Renal pelvis (tissue), 1 donor: ENCODE measurements at regions not wholly inside any gene's neighbourhood (a gene's known extent, or its start where the extent isn't known, plus 50 kb on each side); places are given as distances from the start of the nearest gene placed in this dataset.

Experiments
- DNase-seq: peaks from one replicate; pipeline ENCODE4 v3.0.0-alpha.2; 2013

DNA sequence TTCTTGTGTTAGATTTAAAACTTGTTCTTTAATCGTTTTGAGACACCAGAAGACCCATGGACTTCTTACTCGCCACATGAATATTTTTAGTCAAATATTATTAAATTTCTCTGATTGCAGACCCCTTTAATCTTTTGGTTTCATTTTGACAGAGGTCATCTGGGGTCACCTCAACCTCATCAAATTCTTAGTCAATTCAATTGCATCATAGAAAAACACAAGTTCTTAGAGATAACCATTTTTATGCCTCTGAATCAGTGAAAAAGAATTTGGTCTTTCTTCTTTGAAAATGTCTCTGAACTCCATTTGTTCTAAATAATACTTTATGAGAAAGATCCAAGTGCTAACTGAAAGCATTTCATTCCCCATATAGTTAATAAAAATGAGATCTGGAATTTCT lies 55.2 kb upstream of the CBLN4 start:
- DNase-seq = no peak

DNA sequence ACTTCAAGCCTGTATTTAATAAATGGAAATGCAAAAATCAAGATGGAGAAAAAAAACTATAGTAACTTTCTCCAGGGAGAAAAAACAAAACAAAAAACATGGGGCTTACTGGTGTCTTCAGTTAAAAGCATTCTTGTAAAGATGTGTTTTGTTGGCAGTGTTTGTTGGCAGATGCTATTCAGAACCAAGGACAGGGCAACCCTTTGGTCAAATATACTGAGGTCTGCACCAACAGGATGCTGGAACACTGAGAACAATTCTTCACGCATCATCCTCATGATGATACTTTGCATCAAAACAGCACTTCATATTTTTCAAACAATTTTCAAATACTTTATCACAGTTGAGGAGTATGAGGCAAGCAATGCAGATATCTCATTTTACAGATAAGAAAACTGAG lies 63.7 kb upstream of the CBLN4 start:
- no peak for DNase-seq

DNA sequence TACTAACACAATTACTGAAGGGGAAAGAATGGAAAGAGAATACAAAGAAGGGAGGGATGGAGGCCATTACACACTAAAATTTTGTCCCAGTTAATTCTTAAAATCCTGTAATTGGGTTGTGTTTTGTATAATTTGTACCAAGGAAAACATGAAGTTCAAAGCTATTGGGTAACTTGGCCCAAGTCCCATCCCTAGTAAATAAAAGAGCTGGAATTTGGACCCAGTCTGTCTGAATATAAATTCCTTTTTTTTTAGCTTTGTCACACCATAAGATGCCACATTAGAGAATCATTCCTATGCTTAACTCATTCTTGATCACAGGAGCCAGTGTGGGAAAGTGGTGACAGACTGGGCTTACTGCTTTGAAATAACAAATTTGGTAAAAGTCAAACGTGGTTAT lies 66.8 kb upstream of the CBLN4 start:
- DNase-seq = no peak

DNA sequence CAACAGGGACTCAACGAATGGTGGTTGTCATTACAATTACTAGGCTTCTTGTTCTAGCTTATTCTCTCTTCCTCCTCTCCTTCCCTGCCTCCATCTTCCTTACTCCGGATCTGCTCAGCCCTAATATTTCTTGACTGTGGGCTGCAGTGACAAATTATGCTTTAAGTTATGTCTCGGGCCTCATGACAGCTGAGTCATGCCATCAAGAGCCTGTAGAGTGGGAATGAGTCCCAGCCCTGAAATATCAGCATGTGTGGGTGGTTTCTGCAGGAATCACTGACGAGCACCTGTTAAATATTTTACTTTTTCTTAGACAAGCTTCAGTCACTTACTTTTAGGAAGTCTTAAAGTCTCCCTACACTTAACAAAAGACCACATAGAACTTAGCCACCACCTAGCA lies 83.1 kb upstream of the CBLN4 start:
- no peak for DNase-seq

DNA sequence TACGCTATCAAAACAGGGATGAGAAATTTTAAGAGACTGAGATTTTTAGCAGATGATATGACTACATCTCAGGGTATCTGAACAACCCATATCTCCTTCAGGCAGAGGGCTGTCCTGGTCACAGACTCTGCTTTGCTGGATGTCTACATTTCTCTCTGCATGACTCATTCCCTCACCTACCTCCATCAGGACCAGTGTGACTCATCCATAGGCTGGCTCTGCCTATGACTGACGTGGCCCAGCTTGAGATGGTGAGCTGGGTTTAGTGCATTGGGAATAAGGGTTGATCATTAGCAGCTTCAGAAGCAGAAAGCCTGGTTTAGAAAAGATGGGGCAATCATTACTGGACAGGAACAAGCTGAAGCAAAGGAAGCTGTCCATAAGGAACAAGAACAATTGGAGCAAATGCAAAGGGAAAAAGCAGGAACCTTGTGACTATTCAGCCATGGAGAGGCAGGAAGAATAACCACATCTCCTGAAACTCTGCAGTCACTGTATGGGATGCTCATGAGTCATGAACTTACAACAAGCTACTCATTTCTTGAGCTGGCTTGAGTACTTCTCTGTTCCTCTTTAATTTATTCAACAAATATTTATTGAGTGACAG lies 86.4 kb upstream of the CBLN4 start:
- DNase-seq = no peak

DNA sequence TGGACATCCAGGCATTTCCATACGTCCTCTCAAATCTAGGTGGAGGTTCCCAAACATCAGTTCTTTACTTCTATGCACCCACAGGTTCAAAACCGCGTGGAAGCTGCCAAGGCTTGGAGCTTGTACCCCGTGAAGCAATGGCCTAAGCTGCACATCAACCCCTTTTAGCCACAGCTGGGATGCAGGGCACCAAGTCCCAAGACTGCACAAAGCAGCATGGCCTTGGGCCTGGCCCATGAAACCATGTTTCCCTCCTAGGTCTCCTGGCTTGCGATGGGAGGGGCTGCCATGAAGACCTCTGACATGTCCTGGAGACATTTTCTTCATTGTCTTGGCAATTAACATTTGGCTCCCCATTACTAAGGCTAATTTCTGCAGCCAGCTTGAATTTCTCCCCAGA lies 88.9 kb upstream of the CBLN4 start:
- DNase-seq = no peak

DNA sequence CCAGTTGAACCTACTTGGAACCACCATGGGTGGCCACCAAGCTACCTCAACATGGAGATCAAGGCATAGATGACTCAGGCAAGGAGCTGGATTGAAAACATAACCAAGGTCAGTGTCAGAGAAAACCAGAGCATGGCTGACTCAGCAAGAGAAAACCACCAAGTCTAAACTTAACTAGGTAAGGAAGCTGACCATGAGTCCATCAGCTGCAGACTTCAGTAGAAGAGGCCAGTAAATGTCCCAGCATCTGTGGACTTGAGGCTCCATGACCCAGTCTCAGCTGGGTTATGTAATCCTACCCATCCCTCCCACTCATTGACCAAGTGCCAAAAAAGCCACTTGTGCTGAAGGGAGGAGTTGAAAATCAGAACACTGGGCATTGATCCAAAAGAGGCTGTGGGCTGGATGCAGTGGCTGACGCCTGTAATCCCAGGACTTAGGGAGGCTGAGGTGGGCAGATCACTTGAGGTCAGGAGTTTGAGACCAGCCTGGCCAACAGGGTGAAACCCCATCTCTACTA lies 93.7 kb upstream of the CBLN4 start:
- DNase-seq = peak; percentile 5

DNA sequence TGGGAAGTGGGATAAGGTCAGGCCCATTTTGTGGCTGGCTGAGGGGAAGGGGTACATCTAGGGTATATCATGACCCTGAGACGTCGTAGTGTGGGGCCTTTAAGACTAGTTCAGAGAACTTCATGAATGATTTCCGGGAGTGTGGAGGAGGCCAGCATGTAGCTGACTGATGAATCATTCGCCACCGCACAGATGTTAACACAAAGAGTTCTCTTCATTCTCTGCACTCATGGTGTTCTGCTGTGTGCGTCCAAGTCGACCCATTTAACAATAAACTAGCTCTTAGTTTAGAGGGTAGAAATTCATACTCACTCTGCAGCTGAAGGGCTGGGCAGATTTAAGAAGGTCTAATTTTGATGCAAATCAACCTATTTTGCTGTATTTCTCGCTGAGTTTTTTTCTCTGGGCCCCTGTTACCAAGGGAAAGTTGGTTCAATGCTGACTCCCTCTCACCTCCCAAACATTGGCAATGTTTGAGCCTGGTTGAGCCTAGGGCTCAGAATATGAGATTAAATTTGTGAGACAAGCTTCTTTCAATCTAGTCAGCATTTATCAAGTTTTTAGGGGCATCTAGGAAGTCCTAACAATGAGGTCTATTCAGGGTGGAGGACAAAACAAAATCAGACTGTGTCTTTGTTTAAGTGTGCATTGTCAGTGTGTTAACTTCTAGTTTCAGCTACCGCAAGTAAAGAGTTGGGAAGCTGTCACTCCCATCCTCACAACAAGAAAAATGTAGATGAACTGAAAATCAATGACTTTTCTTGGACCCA lies 106.8 kb upstream of the CBLN4 start:
- no peak for DNase-seq

DNA sequence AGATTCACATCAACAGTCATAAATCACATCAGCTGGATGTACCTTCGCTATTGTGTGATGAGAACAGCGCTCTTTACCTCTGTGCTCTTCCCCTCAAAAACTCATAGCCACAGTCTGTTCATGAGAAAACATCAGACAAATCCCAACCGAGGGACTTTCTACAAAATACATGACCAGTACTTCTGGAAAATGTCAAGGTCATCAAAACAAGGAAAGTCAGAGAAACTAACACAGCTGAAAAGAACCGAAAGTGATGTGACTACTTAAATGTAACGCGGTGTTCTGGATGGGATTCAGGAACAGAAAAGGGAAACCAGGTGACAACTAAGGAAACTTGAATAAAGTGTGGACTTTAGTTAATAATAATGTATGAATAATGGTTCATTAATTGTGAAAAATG lies 112.0 kb upstream of the CBLN4 start:
- DNase-seq = no peak

DNA sequence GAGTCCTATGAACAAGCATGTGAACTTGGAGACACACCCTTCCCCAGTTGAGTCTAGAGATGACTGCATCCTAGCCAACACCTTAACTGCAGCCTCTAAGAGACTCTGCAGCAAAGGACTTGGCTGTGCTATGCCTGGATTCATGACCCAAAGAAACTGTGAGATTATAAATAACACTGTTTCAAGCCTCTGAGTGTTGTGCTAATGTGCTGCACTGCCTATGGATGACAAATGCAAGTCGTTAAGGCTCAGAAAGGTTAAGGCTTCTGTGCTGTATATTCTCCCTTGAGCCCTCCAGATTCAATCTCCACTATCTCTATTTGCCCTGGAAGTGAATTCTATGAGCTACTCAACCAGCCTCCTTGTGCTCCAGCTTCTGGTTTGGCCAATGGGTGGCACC lies 116.5 kb upstream of the CBLN4 start:
- no peak for DNase-seq

DNA sequence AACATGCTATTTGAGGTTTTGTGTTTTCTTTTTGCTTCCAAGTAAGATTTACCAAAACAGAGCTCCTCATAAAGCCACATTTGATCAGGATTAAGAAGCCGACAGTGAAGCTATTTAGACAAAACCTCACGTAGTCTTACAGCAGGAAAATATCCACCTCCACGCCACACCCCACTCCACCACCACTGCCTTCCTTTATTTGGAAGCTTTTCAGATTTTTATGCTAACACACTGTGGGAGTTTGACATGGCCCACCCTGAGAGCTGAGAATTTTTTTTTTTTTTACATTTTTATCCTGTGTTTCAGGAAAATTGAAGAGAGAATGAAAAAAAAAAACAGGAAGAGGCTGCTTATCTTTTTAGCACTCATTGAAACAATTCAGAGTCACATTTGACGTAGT lies 104.8 kb upstream of the MC3R start:
- no peak for DNase-seq

DNA sequence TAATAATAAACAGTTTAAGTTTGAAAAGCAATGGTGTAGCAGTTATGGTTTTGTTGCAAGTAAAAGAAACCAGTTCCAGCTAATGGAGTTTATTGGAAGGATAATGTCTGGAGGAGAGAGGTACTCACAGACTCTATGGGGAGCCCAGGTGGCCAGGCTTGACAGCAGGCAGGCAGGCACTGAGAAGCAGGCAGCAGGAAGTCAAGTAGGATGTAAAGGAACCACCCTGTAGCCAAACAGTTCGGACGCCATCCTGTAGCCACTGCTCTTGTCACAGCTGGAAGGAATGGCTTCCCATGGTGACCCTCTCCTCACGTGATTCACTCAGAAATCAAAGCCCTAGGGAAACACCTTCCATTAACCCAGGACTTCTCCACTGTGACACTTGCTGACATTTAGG lies 96.7 kb upstream of the MC3R start:
- no peak for DNase-seq

DNA sequence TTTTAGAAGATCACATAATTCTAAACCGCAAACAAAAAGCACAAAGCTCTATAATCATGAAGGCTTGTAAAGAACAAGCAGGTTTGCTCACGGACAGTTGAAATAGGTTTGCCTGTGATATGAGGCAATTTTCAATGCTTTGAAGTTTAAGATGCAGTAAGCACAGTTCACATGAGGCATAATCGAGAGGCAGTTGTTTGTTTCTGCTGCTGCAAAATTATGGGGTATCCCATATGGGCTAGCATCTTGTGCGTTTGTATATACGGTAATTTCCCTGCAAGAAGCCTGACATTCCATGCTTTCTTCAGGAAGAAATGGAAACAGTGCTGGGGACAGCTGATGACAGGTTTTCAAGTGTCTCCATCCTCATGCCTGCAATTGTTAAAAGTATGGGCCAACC lies 94.6 kb upstream of the MC3R start:
- no peak for DNase-seq

DNA sequence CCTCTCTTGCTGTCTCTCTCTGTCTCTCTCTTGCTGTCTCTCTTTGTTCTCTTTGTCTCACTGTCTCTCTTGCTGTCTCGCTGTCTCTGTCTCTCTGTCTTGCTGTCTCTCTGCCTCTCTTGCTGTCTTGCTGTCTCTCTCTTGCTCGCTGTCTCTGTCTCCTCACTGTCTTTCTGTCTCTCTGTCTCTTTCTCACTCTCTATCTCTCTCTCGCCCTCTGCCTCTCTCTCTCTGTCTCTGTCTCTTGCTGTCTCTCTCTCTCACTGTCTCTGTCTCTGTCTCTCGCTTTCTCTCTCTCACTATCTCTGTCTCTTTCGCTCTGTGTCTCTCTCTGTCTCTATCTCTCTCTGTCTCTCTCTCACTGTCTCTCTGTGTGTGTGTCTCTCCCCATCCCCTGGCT lies 92.9 kb upstream of the MC3R start:
- no peak for DNase-seq

DNA sequence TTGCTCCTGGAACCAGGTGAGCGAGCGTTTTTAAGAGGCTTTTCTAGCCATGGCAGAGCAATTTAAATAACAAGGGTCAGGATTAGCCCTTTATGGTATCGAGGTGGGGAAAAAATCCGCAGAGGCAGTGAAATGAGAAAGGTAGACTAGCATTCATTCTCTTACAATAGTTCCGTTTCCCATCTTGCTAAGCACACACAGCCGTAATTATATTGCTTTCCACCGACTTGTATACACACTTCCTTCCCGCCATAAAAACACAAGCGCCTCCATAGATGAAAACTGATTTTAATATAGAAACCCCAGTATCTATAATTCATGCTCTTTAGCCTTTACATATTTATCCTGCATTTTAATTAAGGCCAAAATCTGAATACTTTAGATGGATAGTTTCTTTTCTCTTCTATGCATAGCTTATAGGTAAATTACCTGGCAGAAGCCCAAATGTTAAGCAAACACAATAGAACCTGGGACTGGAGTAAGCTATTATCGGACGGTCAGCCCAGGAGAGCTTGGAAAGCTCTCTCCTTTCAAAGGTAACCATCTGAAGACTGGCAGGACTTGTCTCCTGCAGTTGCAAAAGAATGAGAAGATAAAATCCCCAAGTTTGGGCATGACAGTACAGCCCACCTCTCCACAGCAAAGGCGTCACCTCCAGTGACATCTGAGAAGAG lies 90.9 kb upstream of the MC3R start:
- no peak for DNase-seq

DNA sequence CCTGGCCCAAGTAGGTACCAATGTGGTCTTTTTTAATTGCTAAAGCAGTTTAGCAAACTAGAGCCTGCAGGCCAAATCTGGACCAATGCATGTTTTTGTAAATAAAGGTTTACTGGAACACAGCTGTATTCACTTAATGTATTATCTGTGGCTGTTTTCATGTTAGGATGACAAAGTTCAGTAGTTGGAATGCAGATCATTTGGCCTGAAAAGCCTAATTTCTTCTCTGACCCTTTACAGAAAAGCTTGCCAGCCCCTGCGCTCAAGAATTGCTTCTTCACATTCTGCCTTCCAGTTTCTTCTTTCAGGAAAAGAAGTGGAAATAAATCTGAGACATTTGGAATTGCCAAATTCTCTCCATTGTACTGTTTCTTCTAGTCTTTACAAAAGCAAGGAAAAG lies 90.0 kb upstream of the MC3R start:
- DNase-seq = no peak

DNA sequence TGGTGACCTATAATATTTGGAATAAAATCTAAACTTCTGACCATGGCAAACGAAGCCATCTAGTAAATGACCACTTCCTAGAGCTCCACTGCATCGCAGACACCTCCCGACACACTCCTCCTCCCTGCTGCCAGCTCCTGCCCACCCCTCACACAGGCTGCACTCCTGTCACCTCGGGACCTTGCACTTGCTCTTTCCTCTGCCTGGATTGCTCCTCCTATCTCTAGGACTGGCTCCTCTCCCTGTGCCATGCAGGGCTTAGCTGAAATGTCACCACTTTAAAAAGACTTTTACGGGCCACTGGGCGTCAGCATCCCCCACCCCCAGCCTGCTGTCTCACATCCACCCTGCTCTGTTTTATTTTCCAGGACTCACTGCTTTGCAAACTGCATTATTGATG lies 87.6 kb upstream of the MC3R start:
- no peak for DNase-seq

DNA sequence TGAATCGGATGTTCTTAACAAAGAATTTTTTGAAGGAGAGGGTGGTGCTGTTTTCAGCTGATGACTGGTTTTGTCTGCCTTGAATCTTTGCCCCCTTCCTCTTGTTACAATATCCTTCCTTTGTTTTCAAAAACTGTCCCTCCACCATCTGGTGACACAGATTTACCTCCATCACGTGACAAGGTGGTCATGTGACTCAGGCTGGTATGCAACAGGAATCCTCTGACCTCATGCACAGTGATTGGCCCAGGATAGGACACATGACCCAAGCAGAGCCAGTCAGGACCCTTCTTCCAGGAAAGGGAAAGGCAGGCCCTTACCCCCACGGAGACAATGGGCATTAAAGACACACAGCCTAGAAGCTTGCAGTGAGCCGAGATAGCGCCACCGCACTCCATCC lies 84.7 kb upstream of the MC3R start:
- no peak for DNase-seq

DNA sequence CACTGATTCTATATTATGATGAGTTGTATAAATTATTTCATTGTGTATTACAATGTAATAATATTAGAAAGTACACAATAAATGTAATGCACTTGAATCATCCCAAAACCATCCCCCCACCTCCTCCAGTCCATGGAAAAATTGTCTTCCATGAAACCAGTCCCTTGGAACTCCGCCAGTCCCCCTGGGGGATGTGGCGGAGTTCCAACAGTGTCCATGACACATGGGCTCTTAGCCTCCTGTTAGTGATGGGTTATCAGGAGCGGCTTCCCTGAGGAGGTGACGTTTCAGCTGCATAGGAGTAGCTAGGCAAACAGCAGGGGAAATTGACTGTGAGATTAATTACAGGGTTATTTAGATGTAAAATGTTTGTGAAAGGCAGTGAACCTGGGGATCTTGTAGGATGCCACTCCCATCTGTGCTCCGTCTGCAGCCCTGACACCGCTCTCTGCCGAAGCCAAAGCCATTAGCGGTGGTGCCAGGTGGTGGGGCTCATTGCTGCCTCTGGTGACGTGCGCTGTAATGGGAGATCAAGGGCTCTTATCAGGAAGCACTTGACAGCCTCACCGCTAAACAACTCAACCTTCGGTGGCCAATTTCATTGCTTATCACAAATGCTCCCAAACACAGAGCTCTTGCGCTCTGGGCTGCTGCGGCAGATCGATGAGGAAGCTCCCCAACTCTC lies 81.6 kb upstream of the MC3R start:
- DNase-seq = no peak

DNA sequence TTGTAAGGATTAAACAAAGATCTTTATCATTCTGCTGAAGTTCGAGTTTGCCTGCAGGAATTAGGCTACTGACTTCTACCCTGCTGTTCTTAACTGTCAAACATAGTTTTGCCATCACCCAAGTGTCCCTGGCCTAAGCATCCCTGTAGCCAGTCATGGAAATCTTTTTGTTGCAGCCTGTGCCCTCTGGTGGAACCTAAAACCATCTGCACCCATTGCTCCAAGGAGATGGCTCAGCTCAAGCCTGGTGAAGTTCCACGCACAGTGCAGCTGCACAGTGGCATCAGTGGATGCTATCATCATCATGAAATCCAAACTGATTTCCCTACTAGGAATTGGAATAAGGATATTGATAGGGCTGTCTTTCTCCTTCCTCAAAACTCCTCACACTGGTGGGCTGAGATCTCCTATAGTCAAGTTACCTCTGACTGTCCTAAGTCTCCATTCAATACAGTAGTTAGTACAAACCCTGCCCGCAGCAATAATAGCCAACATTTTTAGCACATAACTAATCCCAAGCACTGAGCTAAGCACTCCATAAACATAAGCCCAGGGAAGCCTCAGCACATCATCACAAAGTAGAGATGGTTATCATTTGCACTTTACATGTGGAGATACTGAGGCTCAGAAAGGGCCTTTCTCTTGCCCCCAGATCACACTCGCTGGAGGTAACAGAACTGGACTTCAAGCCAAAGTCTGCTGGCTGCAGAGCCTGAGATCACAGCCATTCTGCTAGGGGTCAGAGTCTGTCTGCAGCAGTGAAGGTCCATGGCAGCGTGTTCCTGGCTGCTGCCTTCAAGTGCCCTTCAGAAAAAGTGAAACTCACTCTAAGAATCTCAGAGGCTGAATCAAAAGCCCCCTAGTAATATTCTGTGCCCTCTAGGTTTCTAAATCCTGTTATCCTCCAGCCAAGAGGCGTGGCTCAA lies 77.2 kb upstream of the MC3R start:
- DNase-seq = no peak

DNA sequence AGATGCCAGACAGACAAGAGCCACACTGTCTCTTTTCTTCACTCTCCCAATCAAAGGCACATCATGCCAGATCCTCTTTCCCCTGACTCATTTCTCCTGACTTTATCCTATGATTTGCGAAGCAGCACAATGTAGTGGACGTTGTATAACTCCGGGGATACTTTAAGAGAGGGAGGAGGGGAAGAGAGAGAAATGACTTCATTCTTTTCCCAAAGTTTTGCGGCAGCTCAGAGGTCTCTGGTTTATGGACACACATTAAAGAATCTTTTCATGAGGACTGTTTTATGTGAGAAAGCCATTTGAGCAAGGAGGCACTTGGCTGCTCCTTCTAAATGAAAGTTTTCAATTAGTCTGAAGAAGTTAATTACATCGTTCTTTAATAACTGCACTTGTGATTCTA lies 75.1 kb upstream of the MC3R start:
- DNase-seq = peak; percentile 37

DNA sequence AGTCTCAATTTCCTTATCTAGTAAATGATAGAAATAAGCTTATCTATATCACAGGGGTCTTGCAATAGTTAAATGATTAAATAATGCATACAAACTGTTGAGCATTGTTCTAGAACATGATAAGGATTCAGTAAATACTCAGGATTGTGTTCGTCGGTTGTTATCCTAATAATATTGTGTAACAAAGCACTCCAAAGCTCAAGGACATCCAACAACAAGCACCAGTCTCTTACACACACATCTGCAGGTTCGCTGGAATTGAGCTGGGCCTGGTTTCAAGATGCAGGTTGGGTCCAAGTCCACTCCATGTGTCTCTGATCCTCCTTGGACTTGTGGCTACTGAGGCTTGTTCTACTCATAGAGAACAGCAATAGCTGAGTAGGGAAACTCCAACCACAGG lies 74.1 kb upstream of the MC3R start:
- no peak for DNase-seq
